Hepatic stellate cell (primary cell): ENCODE measurements at regions not wholly inside any gene's neighbourhood (a gene's known extent, or its start where the extent isn't known, plus 50 kb on each side); places are given as distances from the start of the nearest gene placed in this dataset.

Source experiments
- DNase-seq: peaks from one replicate; pipeline ENCODE4 v3.0.0; 2011; ENCODE audit warnings: low spot score

DNA sequence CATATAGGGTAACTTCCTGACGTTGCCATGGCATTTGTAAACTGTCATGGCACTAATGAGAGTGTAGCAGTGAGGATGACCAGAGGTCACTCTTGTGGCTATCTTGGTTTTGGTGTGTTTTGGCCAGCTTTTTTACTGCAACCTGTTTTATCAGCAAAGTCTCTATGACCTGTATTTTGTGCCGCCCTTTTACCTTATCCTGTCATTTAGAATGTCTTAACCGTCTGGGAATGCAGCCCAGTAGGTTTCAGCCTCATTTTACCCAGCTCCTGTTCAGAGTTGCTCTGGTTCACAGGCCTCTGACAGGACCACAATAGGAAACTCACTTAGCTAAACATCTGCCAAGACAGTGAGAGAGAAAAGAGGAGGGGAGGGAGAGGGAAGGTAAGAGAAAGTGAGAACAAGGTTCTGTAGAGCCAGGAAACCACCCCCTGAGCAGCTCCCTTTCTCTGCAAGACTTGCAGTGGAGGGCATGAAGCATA, 64.8 kb upstream of the PLEKHG3 start:
- no peak for DNase-seq

DNA sequence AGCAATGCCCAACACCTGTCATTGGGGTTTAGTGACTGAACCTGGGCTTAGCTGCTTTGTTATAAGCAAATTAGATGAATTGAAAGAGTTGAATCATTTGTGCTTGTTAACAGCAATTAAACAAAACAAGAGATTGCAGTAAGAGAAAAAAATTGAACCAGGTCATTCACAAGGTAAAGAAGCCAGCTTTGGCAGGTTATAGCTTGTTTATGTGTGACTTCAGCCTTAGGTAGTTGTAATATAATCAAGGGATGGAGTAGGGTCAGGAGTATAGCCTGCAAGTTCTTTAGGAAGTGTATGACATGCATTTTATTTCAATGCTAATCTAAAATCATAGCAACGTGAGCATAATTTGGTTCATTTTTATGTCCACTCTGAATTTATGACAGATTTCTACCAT, 63.4 kb upstream of the PLEKHG3 start:
- DNase-seq: no peak

- no peak for DNase-seq
Measured at GRCh38 chr14:64641760-64642159, 62.5 kb upstream of the PLEKHG3 start.

- no peak for DNase-seq
Measured at GRCh38 chr14:64643709-64644108, 60.5 kb upstream of the PLEKHG3 start.

DNA sequence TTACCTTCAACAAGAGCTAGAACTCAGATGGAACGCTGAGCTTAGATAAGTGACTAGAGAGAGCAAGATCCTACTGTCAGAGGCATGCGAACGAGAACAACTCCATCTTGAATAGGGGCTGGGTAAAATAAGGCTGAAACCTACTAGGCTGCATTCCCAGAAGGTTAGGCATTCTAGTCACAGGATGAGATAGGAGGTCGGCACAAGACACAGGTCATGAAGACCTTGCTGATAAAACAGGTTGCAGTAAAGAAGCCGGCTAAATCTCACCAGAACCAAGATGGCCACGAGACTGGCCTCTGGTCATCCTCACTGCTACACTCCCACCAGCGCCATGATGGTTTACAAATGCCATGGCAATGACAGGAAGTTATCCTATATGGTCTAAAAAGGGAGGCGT, 59.6 kb upstream of the PLEKHG3 start:
- no peak for DNase-seq

DNA sequence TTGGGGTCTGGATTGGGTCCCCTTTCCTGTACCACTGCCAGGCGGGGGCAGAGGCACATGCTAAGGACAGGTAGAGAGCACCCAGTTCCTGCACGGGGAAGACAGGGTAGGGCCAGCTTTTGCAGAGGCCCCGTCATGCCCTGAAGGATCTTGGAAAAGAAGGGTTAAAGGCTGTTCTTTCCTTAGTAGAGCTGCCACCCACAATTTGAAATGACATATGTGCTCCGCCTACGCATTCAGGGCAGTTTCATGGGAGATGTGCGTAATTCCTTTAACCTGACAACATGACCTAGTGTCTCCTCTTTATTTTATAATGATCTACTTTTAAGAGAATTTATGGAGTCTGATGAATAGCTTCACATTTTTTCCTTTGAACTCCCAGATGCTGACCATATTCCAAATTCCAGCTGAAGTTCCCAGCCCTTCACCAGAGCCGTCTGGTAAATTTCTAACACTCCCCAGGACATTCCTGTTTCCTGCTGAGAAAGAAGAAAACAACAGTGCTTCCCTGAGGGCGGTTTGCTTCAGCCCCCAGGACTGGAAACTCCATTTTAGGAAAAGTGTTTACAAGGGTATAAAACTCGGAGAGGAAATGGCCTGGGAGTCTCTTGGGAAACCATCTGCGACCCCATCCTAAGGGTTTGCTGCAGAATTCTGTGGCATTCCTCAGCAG, 58.9 kb upstream of the PLEKHG3 start:
- peak; percentile 65 for DNase-seq

DNA sequence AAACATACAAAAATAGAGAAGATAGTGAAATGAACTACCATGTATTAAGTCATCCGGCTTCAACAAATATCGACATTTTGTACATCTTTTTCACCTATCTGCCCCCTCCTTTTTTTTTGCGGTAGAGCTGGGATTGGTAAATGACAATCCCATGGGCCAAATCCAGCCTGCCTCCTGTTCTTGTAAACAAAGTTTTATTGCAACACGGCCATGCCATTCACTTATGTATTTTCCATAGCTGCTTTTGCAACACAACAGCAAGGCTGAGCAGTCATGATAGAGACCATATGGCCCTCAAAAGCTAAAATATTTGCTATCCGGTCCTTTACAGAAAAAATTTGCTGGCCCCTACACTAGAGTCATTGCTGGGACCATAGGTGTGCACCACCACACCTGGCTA, 58.1 kb upstream of the PLEKHG3 start:
- DNase-seq: no peak

GRCh38 chr14:64649383-64649998, 54.7 kb upstream of the PLEKHG3 start:
- DNase-seq: no peak

DNA sequence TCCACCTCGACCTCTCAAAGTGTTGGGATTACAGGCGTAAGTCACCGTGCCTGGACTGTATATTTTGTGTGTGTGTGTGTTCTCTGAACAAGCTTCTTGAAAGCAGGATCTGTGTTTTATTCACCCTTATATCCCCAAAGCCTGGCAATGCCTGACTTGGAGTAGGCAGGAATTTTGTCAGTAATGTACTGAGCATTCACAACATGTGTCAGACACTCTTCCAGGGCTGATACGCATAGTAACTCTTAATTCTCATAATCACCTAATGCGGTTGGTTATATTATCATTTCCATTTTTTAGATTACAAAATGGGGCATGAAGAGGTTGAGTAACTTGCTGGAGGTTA, 50.4 kb upstream of the PLEKHG3 start:
- DNase-seq: no peak

- DNase-seq: peak; percentile 85
Measured at GRCh38 chr14:64654246-64654900, 49.9 kb upstream of the PLEKHG3 start.
